ENCODE measurements at regions not wholly inside any gene's neighbourhood (a gene's known extent, or its start where the extent isn't known, plus 50 kb on each side); places are given as distances from the start of the nearest gene placed in this dataset.

- no peak overlapping the region for H3K27ac ChIP-seq (ENCODE audit: low read length in 2 of 2)
- H3K4me2 ChIP-seq (replicated peaks; ENCODE audit: low read depth, low read length, poor library complexity, severe bottlenecking): no peak overlapping the region
- H3K9ac ChIP-seq (ENCODE audit: low read length): no peak overlapping the region
- POLR2A ChIA-PET: no interaction called here
- no peaks in the 10 kb centered on the region for H3K27me3 ChIP-seq (replicated peaks in 1 of 4; ENCODE audit: control extremely low read depth in 1 of 4, control insufficient read depth in 3 of 4, insufficient read depth in 4 of 4, low read length in 3 of 4)
- no peak overlapping the region for H2AFZ ChIP-seq (ENCODE audit: insufficient read depth, low read depth, low read length, poor library complexity, severe bottlenecking)
- no peak for DNase-seq
- Mint-ChIP-seq H3K27me3 (peaks cover 5% of the 10 kb centered on the region), H3K4me3 (no peak overlapping the region), H3K9me3 (ENCODE audit: insufficient read depth) (no peaks in the 10 kb centered on the region), H3K4me1 (no peaks in the 10 kb centered on the region), H3K27ac (no peak overlapping the region)
- CTCF ChIA-PET: no interaction called here
- no peaks in the 10 kb centered on the region for H3K9me3 ChIP-seq (ENCODE audit: control extremely low read depth in 1 of 3, control insufficient read depth in 2 of 3, insufficient read depth in 1 of 3, low read length in 2 of 3)
- no peaks in the 10 kb centered on the region for H3K36me3 ChIP-seq (replicated peaks in 1 of 2; ENCODE audit: control extremely low read depth in 1 of 2, control insufficient read depth in 1 of 2, extremely low read depth in 1 of 2, insufficient read depth in 2 of 2, low read length in 1 of 2)
- no peaks in the 10 kb centered on the region for H3K4me1 ChIP-seq (ENCODE audit: control insufficient read depth in 2 of 2, insufficient read depth in 2 of 2, low read length in 2 of 2)
- H4K20me1 ChIP-seq (ENCODE audit: control insufficient read depth, insufficient read depth, low read length, poor library complexity, severe bottlenecking): no peaks in the 10 kb centered on the region
- intact Hi-C loops (cut with micrococcal nuclease): no loop called here
- TF ChIP-seq CTCF (IDR thresholded peaks at IDR 0.05) (no peak), EZH2 (IDR thresholded peaks at IDR 0.05; ENCODE audit: borderline replicate concordance, insufficient read depth, low read depth, low read length, poor library complexity, severe bottlenecking) (no peak)
- 40% methylated on average over 1 of the region's 1 CpG for WGBS (ENCODE audit: insufficient coverage)
- H3K79me2 ChIP-seq (ENCODE audit: control insufficient read depth, insufficient read depth, low read length): no peaks in the 10 kb centered on the region
- no peak overlapping the region for H3K4me3 ChIP-seq (ENCODE audit: control extremely low read depth in 1 of 5, extremely low read depth in 1 of 5, insufficient read depth in 1 of 5, low read depth in 2 of 5, low read length in 4 of 5)
- no peak for ATAC-seq (ENCODE audit: low read depth)
These were observed 196.1 kb upstream of the OSR1 start for GRCh38 chr2:19554520-19554919.

- H3K9me3 Mint-ChIP-seq (ENCODE audit: insufficient read depth): no peaks in the 10 kb centered on the region
- peaks cover 0 to 11% (median 0%) of the 10 kb centered on the region in 3 donors for H3K9me3 ChIP-seq (ENCODE audit: control extremely low read depth in 1 of 3, control insufficient read depth in 2 of 3, insufficient read depth in 1 of 3, low read length in 2 of 3)
- H2AFZ ChIP-seq (ENCODE audit: insufficient read depth, low read depth, low read length, poor library complexity, severe bottlenecking): no peak overlapping the region
- no peaks in the 10 kb centered on the region for H3K4me1 Mint-ChIP-seq
- H3K27ac Mint-ChIP-seq: no peak overlapping the region
- POLR2A ChIA-PET: no interaction called here
- peaks cover 4% of the 10 kb centered on the region for H3K27me3 Mint-ChIP-seq
- intact Hi-C loops (cut with micrococcal nuclease): no loop called here
- no peaks in the 10 kb centered on the region for H3K36me3 ChIP-seq (replicated peaks in 1 of 2; ENCODE audit: control extremely low read depth in 1 of 2, control insufficient read depth in 1 of 2, extremely low read depth in 1 of 2, insufficient read depth in 2 of 2, low read length in 1 of 2)
- ATAC-seq (ENCODE audit: low read depth) (no peak), DNase-seq (no peak)
- H3K4me1 ChIP-seq (ENCODE audit: control insufficient read depth in 2 of 2, insufficient read depth in 2 of 2, low read length in 2 of 2): no peaks in the 10 kb centered on the region
- no peak overlapping the region for H3K4me2 ChIP-seq (replicated peaks; ENCODE audit: low read depth, low read length, poor library complexity, severe bottlenecking)
- no peak overlapping the region for H3K4me3 ChIP-seq (ENCODE audit: control extremely low read depth in 1 of 5, extremely low read depth in 1 of 5, insufficient read depth in 1 of 5, low read depth in 2 of 5, low read length in 4 of 5)
- TF ChIP-seq EZH2 (IDR thresholded peaks at IDR 0.05; ENCODE audit: borderline replicate concordance, insufficient read depth, low read depth, low read length, poor library complexity, severe bottlenecking): no peak
- no peak for TF ChIP-seq CTCF (IDR thresholded peaks at IDR 0.05)
- H3K79me2 ChIP-seq (ENCODE audit: control insufficient read depth, insufficient read depth, low read length): no peaks in the 10 kb centered on the region
- no peaks in the 10 kb centered on the region for H4K20me1 ChIP-seq (ENCODE audit: control insufficient read depth, insufficient read depth, low read length, poor library complexity, severe bottlenecking)
- no peak overlapping the region for H3K27ac ChIP-seq (ENCODE audit: low read length in 2 of 2)
- H3K4me3 Mint-ChIP-seq: no peak overlapping the region
- CTCF ChIA-PET: no interaction called here
- H3K27me3 ChIP-seq (replicated peaks in 1 of 4; ENCODE audit: control extremely low read depth in 1 of 4, control insufficient read depth in 3 of 4, insufficient read depth in 4 of 4, low read length in 3 of 4): no peaks in the 10 kb centered on the region
- no peak overlapping the region for H3K9ac ChIP-seq (ENCODE audit: low read length)
- WGBS (ENCODE audit: insufficient coverage): no CpG with 5 or more reads among the region's 1 CpG
These were observed 193.8 kb upstream of the OSR1 start for GRCh38 chr2:19552270-19552669.

All from B cell (primary cell).